ENCODE measurements at regions not wholly inside any gene's neighbourhood (a gene's known extent, or its start where the extent isn't known, plus 50 kb on each side); places are given as distances from the start of the nearest gene placed in this dataset.
"Not testable (repeated sequence)": the region's sequence is repeated elsewhere in the genome, so short reads cannot be mapped to it uniquely, and the experiment has no call there.

GRCh38 chr12:105854071-105854470 is 284.7 kb downstream of the NUAK1 start:
- no peak for DNase-seq

- no peak for DNase-seq
Measured at GRCh38 chr12:105855361-105856047, 283.2 kb downstream of the NUAK1 start.

- DNase-seq = no peak
Measured at GRCh38 chr12:105856048-105856405, 282.7 kb downstream of the NUAK1 start.

- DNase-seq = no peak
Measured at GRCh38 chr12:105858981-105859710, 279.6 kb downstream of the NUAK1 start.

GRCh38 chr12:105860561-105861207 is 278.1 kb downstream of the NUAK1 start:
- DNase-seq = no peak

GRCh38 chr12:105861227-105861626 is 277.5 kb downstream of the NUAK1 start:
- DNase-seq = no peak

GRCh38 chr12:105862163-105862821 is 276.5 kb downstream of the NUAK1 start:
- DNase-seq = peak; percentile 35

GRCh38 chr12:105864316-105864715 is 274.4 kb downstream of the NUAK1 start:
- no peak for DNase-seq

GRCh38 chr12:105864901-105865300 is 273.9 kb downstream of the NUAK1 start:
- no peak for DNase-seq

GRCh38 chr12:105865886-105866285 is 272.9 kb downstream of the NUAK1 start:
- DNase-seq = no peak

GRCh38 chr12:105874121-105874520 is 264.6 kb downstream of the NUAK1 start:
- no peak for DNase-seq

- DNase-seq = no peak
Measured at GRCh38 chr12:105876396-105876927, 262.3 kb downstream of the NUAK1 start.

- no peak for DNase-seq
Measured at GRCh38 chr12:105878964-105879363, 259.8 kb downstream of the NUAK1 start.

GRCh38 chr12:105880824-105881388 is 257.8 kb downstream of the NUAK1 start:
- no peak for DNase-seq

- peak; percentile 79 for DNase-seq
Measured at GRCh38 chr12:105882404-105882803, 256.4 kb downstream of the NUAK1 start.

- DNase-seq = no peak
Measured at GRCh38 chr12:105887131-105887530, 251.6 kb downstream of the NUAK1 start.

- no peak for DNase-seq
Measured at GRCh38 chr12:105888696-105889095, 250.1 kb downstream of the NUAK1 start.

GRCh38 chr12:105892362-105892910 is 246.3 kb downstream of the NUAK1 start:
- no peak for DNase-seq

GRCh38 chr12:105895197-105895832 is 243.4 kb downstream of the NUAK1 start:
- DNase-seq = not testable (repeated sequence)

GRCh38 chr12:105897311-105897725 is 241.4 kb downstream of the NUAK1 start:
- DNase-seq = no peak

- not testable (repeated sequence) for DNase-seq
Measured at GRCh38 chr12:105898271-105898670, 240.5 kb downstream of the NUAK1 start.

- DNase-seq = no peak
Measured at GRCh38 chr12:105899589-105899988, 239.2 kb downstream of the NUAK1 start.

Measured in NCI-H226 (cell line).